Muscle layer of duodenum (tissue), 2 donors: ENCODE measurements at regions not wholly inside any gene's neighbourhood (a gene's known extent, or its start where the extent isn't known, plus 50 kb on each side); places are given as distances from the start of the nearest gene placed in this dataset.

ENCODE experiments used
- H3K27ac ChIP-seq: one replicate; pipeline ENCODE4 v1.7.0; 2013; ENCODE audit warnings: mild to moderate bottlenecking, low read length
- H3K27me3 ChIP-seq: one replicate; pipeline ENCODE4 v1.7.0; 2013; ENCODE audit warnings: low read depth, mild to moderate bottlenecking, control low read depth, low read length
- H3K36me3 ChIP-seq, 2 donors: one replicate each; pipeline ENCODE4 v1.7.0; 2013; ENCODE audit warnings: low read length in 2 of 2, control low read depth in 1 of 2, mild to moderate bottlenecking in 1 of 2; ENCODE audit not compliant: insufficient read depth in 2 of 2, control insufficient read depth in 1 of 2
- H3K4me1 ChIP-seq, 2 donors: one replicate each; pipeline ENCODE4 v1.7.0; 2013; ENCODE audit warnings: low read length in 2 of 2, mild to moderate bottlenecking in 2 of 2, control low read depth in 1 of 2, moderate library complexity in 1 of 2; ENCODE audit not compliant: insufficient read depth in 2 of 2, control insufficient read depth in 1 of 2
- H3K4me3 ChIP-seq, 2 donors: one replicate each; pipeline ENCODE4 v1.7.0; 2013; ENCODE audit warnings: low read length in 2 of 2, low read depth in 1 of 2, mild to moderate bottlenecking in 1 of 2
- H3K9me3 ChIP-seq, 2 donors: one replicate each; pipeline ENCODE4 v1.7.0; 2013; ENCODE audit warnings: low read length in 2 of 2, control low read depth in 1 of 2, mild to moderate bottlenecking in 1 of 2; ENCODE audit not compliant: control insufficient read depth in 1 of 2
- donor health status: healthy.

DNA sequence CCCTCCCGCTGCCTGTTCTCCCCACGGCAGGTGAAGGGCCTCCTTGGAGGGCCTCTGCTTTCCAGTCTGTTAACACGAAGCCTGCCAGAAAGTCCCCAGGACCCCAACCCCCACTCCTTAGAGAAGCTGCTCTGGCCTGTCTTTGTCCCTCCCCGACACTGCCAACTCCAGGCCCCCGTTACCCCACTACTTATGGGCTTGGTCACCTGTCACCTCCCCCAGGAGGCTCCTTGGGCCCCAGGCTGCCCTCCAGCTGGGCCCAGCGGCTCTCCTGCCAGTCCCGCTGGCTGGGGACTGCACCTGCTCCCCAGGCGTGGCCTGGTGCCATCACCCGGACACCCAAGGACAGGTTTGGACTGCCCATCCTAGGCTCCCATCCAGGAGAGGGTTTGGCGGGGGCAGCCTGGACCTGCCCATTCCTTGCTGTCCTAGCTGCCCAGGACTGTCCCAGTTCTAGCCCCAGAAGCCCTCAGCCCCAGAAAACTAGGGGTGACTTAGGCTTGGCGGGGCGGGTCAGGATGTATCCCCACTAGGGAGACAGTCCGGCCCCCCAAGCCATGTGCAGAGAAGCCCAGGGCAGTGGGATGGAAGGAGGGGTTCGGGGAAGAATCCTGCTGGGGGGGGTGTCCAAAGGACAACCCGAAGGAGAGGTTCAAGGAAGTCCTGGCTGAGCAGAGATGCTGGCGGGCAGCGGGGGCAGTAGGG, 155.7 kb upstream of the C14orf180 start:
- no peaks in the 10 kb centered on the region for H3K36me3 ChIP-seq
- H3K27me3 ChIP-seq, result no peaks in the 10 kb centered on the region
- peaks cover 0 to 6% of the 10 kb centered on the region in 2 donors for H3K4me1 ChIP-seq

GRCh38 chr14:104424406-104425072, 155.0 kb upstream of the C14orf180 start:
- Histone ChIP-seq H3K27me3 (no peaks in the 10 kb centered on the region), H3K4me1 (peaks cover 0 to 6% of the 10 kb centered on the region in 2 donors), H3K27ac (no peak overlapping the region), H3K9me3 (no peaks in the 10 kb centered on the region), H3K36me3 (no peaks in the 10 kb centered on the region), H3K4me3 (no peak overlapping the region)

More for the DNA sequence above, 155.7 kb upstream of the C14orf180 start:
- no peak overlapping the region for H3K27ac ChIP-seq
- H3K9me3 ChIP-seq, result no peaks in the 10 kb centered on the region
- no peak overlapping the region for H3K4me3 ChIP-seq

- peaks cover 0 to 6% of the 10 kb centered on the region in 2 donors for H3K4me1 ChIP-seq
- H3K27me3 ChIP-seq, result no peaks in the 10 kb centered on the region
- no peaks in the 10 kb centered on the region for H3K36me3 ChIP-seq
- H3K27ac ChIP-seq, result no peak overlapping the region
- H3K9me3 ChIP-seq, result no peaks in the 10 kb centered on the region
- no peak overlapping the region for H3K4me3 ChIP-seq
Measured at GRCh38 chr14:104425171-104425681, 154.3 kb upstream of the C14orf180 start.

- Histone ChIP-seq H3K9me3 (no peaks in the 10 kb centered on the region), H3K36me3 (no peaks in the 10 kb centered on the region), H3K4me1 (peaks cover 0 to 6% of the 10 kb centered on the region in 2 donors), H3K27me3 (no peaks in the 10 kb centered on the region), H3K4me3 (no peak overlapping the region), H3K27ac (no peak overlapping the region)
Measured at GRCh38 chr14:104425763-104426646, 153.6 kb upstream of the C14orf180 start.

DNA sequence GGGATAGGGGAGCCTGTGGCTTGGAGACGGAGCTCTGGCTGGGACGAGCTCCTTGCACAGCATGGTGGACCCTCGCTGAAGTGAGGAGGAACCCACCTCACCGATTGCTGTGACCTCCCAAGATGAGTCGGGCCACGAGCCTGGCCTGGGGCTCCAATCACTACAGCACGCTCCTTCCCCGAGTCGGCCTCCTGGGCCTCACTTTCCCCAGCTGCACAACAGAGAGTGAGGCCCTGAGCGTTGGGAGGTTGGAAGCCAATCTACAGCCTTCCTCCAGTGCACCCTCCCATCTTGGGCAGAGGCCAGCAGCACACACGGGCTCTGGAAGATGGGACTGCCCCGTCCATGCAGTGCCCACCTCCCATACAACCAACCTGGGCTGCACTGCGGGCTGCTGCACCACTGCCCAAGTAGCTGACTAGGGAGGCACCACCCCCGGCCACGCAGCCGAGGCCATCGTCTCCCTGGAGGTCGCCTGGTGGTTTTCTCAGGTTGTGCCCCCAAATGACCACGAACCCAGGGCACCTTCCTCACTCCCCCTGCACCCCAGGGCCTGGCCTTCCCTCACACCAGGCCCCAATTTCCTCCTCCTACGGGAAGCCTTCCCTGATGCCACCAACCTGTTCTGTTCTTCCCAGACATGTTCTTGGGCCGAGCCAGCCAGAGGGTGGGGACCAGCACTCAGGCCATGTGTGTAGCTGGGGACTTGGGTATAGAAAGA, 152.3 kb upstream of the C14orf180 start:
- no peak overlapping the region for H3K27ac ChIP-seq
- H3K36me3 ChIP-seq, result no peaks in the 10 kb centered on the region
- no peak overlapping the region for H3K4me3 ChIP-seq
- no peaks in the 10 kb centered on the region for H3K27me3 ChIP-seq
- H3K4me1 ChIP-seq, result peaks cover 0 to 6% of the 10 kb centered on the region in 2 donors
- H3K9me3 ChIP-seq, result no peaks in the 10 kb centered on the region

DNA sequence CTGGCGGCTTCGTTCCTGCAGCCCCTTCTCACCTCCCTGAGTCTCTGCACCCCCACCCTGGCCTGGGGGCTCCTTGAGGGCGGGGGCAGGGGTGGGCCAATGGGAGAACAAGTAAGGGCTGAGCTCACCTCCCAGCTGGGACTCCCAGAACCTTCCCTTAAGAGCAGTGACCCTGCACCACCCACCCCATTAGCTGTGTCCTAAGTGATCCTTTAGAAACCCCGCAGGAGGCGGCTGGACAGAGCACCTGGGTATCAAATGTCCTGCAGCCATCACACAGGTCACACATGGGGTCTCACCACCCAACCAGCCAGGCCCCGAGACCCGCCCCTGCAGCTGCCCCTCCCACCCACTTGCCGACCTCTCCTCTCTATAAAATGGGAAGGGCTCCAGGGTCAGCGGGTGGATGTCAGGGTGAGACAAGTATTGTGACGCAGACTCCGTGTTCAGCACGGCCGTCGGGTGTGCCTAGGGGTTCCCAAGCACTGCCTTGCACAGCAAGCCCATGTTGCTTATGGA, 151.2 kb upstream of the C14orf180 start:
- Histone ChIP-seq H3K4me3 (no peak overlapping the region), H3K27ac (no peak overlapping the region), H3K27me3 (no peaks in the 10 kb centered on the region), H3K4me1 (peaks cover 0 to 6% of the 10 kb centered on the region in 2 donors), H3K36me3 (no peaks in the 10 kb centered on the region), H3K9me3 (no peaks in the 10 kb centered on the region)

GRCh38 chr14:104428860-104429259, 150.7 kb upstream of the C14orf180 start:
- no peaks in the 10 kb centered on the region for H3K36me3 ChIP-seq
- no peak overlapping the region for H3K4me3 ChIP-seq
- H3K27ac ChIP-seq, result no peak overlapping the region
- no peaks in the 10 kb centered on the region for H3K27me3 ChIP-seq
- H3K4me1 ChIP-seq, result peaks cover 0 to 6% of the 10 kb centered on the region in 2 donors
- no peaks in the 10 kb centered on the region for H3K9me3 ChIP-seq

- Histone ChIP-seq H3K4me1 (peaks cover 0 to 5% of the 10 kb centered on the region in 2 donors), H3K27ac (no peak overlapping the region), H3K36me3 (no peaks in the 10 kb centered on the region), H3K4me3 (no peak overlapping the region), H3K27me3 (no peaks in the 10 kb centered on the region), H3K9me3 (no peaks in the 10 kb centered on the region)
Measured at GRCh38 chr14:104429291-104429861, 150.2 kb upstream of the C14orf180 start.

DNA sequence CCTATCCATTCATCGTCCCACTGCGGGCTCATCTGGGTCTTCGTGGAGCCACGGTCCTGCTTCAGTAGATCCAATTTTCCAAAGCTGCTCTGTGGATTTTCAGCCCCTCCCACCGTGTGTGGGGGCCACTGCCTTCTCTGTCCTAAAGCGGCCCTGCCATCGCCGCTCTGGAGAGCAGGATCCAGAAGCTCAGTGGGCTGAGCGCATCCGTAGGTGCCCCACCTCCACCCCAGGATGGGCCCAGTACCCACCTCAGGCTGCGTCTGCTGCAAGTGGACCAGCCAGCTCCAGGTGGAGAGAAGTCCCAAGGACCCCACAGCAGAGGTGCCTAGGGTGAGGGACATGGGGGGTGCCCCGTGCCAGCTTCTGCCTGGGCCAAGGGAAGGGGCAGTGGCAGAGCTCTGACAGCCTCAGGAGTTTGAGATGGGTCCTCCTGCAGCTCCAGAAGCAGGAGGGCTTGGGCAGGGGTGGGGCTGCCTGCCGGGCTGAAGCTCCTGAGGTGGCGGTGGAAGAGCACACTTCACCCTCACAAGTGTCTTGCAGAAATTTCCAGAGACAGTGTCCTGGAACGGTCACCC, 148.1 kb upstream of the C14orf180 start:
- H3K27me3 ChIP-seq, result no peaks in the 10 kb centered on the region
- H3K4me1 ChIP-seq, result peaks cover 0 to 3% of the 10 kb centered on the region in 2 donors
- H3K36me3 ChIP-seq, result no peaks in the 10 kb centered on the region
- no peak overlapping the region for H3K4me3 ChIP-seq
- no peaks in the 10 kb centered on the region for H3K9me3 ChIP-seq
- no peak overlapping the region for H3K27ac ChIP-seq

DNA sequence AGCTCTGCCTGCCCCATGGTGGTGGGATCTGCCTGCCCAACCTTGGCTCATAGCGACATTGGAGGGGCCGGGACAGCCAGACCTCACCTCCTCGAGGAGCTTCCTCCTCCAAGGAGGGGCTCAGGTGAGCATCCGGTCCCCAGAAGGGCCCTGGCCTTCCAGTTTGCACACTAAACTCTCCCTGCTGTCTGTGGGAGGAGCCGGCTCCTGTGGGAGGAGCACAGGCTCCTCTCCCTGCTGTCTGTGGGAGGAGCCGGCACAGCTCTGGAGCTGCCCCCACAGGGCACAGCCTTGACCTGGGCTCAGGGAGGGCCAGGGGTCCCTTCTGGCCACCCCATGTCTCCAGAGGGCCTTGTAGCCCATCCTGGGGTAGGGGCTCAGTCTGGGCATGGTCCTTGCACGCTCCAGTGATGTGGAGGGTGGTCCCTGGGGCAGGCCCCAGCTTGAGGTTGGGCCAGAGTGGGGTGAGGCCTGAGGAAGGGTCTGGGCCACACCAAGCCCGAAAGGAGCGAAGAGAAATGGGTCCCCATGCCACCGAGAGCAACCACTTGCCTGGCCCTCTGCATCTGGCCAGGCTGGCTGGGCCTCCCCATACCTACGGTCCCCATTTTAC, 147.5 kb upstream of the C14orf180 start:
- peaks cover 0 to 9% of the 10 kb centered on the region in 2 donors for H3K4me1 ChIP-seq
- no peak overlapping the region for H3K4me3 ChIP-seq
- H3K36me3 ChIP-seq, result no peaks in the 10 kb centered on the region
- no peaks in the 10 kb centered on the region for H3K9me3 ChIP-seq
- no peaks in the 10 kb centered on the region for H3K27me3 ChIP-seq
- no peak overlapping the region for H3K27ac ChIP-seq
